ENCODE measurements at regions not wholly inside any gene's neighbourhood (a gene's known extent, or its start where the extent isn't known, plus 50 kb on each side); places are given as distances from the start of the nearest gene placed in this dataset.
A peak's percentile ranks its signal among the peaks of the same experiment; 100 is the strongest.

GRCh38 chr18:73942956-73943355 is 204.7 kb downstream of the FBXO15 start:
- TF ChIP-seq EZH2 (IDR thresholded peaks at IDR 0.05; ENCODE audit: borderline replicate concordance, low read depth, low read length, poor library complexity, severe bottlenecking) (no peak), CTCF (conservative IDR thresholded peaks at IDR 0.05; ENCODE audit: low read depth, low read length) (no peak)
- ChIA-PET CTCF (no interaction called here), POLR2A (ENCODE audit: low non-redundant PET) (no interaction called here)
- H3K27me3 ChIP-seq (replicated peaks; ENCODE audit: insufficient read depth, low read depth, low read length, poor library complexity) = no peaks in the 10 kb centered on the region
- no peaks in the 10 kb centered on the region for H3K36me3 ChIP-seq (ENCODE audit: insufficient read depth, low read length, poor library complexity, severe bottlenecking)
- no peak for DNase-seq (ENCODE audit: low spot score)
- H3K4me3 ChIP-seq (ENCODE audit: low read depth, low read length, poor library complexity, severe bottlenecking) = no peak overlapping the region
- BruUV-seq (replicated peaks) = no TSS peak
- H3K4me1 ChIP-seq (ENCODE audit: insufficient read depth, low read length, poor library complexity, severe bottlenecking) = peaks cover 5% of the 10 kb centered on the region
- no peaks in the 10 kb centered on the region for H3K9me3 ChIP-seq (ENCODE audit: low read depth, low read length, poor library complexity, severe bottlenecking)
- H3K27ac ChIP-seq (ENCODE audit: low read depth, low read length, poor library complexity, severe bottlenecking) = no peak overlapping the region
- intact Hi-C loops (cut with micrococcal nuclease; ENCODE audit: unreplicated experiment) = no loop called here

- intact Hi-C loops (cut with micrococcal nuclease; ENCODE audit: unreplicated experiment) = no loop called here
- H3K36me3 ChIP-seq (ENCODE audit: insufficient read depth, low read length, poor library complexity, severe bottlenecking) = no peaks in the 10 kb centered on the region
- TF ChIP-seq CTCF (conservative IDR thresholded peaks at IDR 0.05; ENCODE audit: low read depth, low read length) (no peak), EZH2 (IDR thresholded peaks at IDR 0.05; ENCODE audit: borderline replicate concordance, low read depth, low read length, poor library complexity, severe bottlenecking) (no peak)
- no peaks in the 10 kb centered on the region for H3K27me3 ChIP-seq (replicated peaks; ENCODE audit: insufficient read depth, low read depth, low read length, poor library complexity)
- no peaks in the 10 kb centered on the region for H3K9me3 ChIP-seq (ENCODE audit: low read depth, low read length, poor library complexity, severe bottlenecking)
- no peak for DNase-seq (ENCODE audit: low spot score)
- CTCF ChIA-PET = no interaction called here
- no peak overlapping the region for H3K4me3 ChIP-seq (ENCODE audit: low read depth, low read length, poor library complexity, severe bottlenecking)
- no peak overlapping the region for H3K27ac ChIP-seq (ENCODE audit: low read depth, low read length, poor library complexity, severe bottlenecking)
- H3K4me1 ChIP-seq (ENCODE audit: insufficient read depth, low read length, poor library complexity, severe bottlenecking) = peaks cover 5% of the 10 kb centered on the region
- BruUV-seq (replicated peaks) = no TSS peak
- POLR2A ChIA-PET (ENCODE audit: low non-redundant PET) = no interaction called here
Observed at GRCh38 chr18:73942081-73942625, 205.5 kb downstream of the FBXO15 start.

- TF ChIP-seq EZH2 (IDR thresholded peaks at IDR 0.05; ENCODE audit: borderline replicate concordance, low read depth, low read length, poor library complexity, severe bottlenecking) (no peak), CTCF (conservative IDR thresholded peaks at IDR 0.05; ENCODE audit: low read depth, low read length) (no peak)
- POLR2A ChIA-PET (ENCODE audit: low non-redundant PET) = no interaction called here
- CTCF ChIA-PET = no interaction called here
- H3K9me3 ChIP-seq (ENCODE audit: low read depth, low read length, poor library complexity, severe bottlenecking) = no peaks in the 10 kb centered on the region
- H3K27ac ChIP-seq (ENCODE audit: low read depth, low read length, poor library complexity, severe bottlenecking) = no peak overlapping the region
- H3K4me1 ChIP-seq (ENCODE audit: insufficient read depth, low read length, poor library complexity, severe bottlenecking) = peaks cover 5% of the 10 kb centered on the region
- intact Hi-C loops (cut with micrococcal nuclease; ENCODE audit: unreplicated experiment) = no loop called here
- no peak overlapping the region for H3K4me3 ChIP-seq (ENCODE audit: low read depth, low read length, poor library complexity, severe bottlenecking)
- peak; percentile 29 for DNase-seq (ENCODE audit: low spot score)
- no TSS peak for BruUV-seq (replicated peaks)
- no peaks in the 10 kb centered on the region for H3K27me3 ChIP-seq (replicated peaks; ENCODE audit: insufficient read depth, low read depth, low read length, poor library complexity)
- H3K36me3 ChIP-seq (ENCODE audit: insufficient read depth, low read length, poor library complexity, severe bottlenecking) = no peaks in the 10 kb centered on the region
Observed at GRCh38 chr18:73940721-73941120, 206.9 kb downstream of the FBXO15 start.

Measured in A673 (cell line).